Epithelial cell of proximal tubule (primary cell): ENCODE measurements at regions not wholly inside any gene's neighbourhood (a gene's known extent, or its start where the extent isn't known, plus 50 kb on each side); places are given as distances from the start of the nearest gene placed in this dataset.

Source experiments
- DNase-seq: peaks from one replicate; pipeline ENCODE4 v3.0.0-alpha.2; 2011; ENCODE audit warnings: low read depth
- H3K4me3 ChIP-seq: 2 replicates; pipeline ENCODE4 v1.5.1; 2011; ENCODE audit warnings: low read depth, mild to moderate bottlenecking, low read length
- CTCF ChIP-seq: conservative IDR thresholded peaks from 2 replicates; pipeline ENCODE4 v1.5.1; 2012; ENCODE audit warnings: low read depth, mild to moderate bottlenecking, low read length

- no peak for TF ChIP-seq CTCF
- no peak for DNase-seq
- no peak overlapping the region for H3K4me3 ChIP-seq
These were observed 129.6 kb downstream of the SNAPC1 start for GRCh38 chr14:61891810-61892209.

DNA sequence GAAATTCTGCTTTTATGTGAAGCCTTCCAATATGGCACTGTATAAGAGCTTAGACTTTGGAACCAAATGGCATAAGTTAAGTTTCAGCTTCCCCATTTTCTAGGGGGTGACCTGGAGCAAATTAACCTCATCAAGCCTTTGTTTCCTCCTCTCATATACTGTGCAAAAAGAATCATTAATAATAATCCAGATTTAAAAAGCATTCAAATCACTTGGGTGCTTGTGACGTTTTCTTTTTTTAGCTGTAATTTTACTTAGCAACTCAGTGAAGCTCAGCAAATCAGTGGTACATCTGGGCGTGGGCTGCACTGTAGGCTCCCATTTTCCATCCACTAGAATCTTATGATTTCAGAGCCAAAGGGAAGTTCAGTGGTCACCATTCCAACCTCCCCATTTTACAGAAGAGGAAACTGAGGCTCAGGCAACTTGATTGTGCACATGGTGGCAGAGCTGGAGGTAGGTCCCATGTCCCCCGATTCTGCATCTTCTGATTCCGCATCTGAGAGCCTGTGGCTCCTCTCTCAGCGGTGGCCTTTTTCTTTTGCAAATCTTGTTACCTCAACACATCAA, 131.2 kb downstream of the SNAPC1 start:
- no peak for TF ChIP-seq CTCF
- H3K4me3 ChIP-seq: no peak overlapping the region
- DNase-seq: no peak

DNA sequence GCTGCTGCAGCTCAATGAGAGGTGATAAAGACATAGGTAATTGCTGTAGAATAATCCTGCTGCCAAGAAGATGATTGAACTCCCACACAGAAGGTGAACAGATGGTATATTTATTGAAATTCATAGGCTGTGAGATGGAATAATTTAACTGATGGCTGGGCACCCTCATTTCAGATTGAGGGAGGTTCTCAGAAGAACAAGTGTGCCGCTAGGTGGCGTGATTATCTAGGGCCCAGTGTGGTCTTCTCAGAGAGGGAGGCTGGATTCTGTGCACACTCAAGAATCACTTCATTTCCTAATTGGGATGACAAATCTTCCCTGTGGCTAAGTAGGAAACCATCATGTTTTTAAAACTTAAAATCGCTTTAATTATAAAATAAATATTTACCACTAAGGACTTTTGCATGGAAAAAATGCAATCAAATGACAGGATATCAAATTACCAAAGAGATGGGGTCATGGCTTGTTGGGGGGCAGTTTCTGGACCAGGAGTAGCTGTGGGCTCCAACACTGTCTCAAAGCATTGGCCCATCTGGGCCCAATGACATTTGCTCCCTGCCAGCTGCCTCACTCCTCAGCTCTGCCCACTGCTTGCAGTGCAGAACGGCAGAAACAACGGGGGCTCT, 132.3 kb downstream of the SNAPC1 start:
- peak; percentile 88 for TF ChIP-seq CTCF
- DNase-seq: peak; percentile 12
- no peak overlapping the region for H3K4me3 ChIP-seq

DNA sequence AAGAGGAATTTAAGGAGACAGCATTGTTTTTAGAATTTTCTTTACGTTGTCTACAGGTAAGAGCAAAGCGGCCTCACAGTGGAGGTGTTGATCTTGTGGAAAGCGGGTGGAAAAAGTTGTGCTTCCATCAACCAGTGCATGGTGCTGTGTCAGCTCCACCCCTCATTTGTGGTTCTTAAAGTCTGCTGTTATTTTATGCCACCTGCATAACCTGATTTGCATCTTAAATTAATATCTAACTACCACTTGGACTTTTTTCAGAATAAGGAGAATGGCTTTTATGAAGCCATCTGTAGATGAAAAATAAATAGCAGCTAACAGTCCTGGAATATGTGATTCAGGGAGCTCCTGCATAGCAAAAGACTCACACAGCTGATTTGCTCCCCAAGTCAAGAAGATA, 135.1 kb downstream of the SNAPC1 start:
- no peak for DNase-seq
- H3K4me3 ChIP-seq: no peak overlapping the region
- no peak for TF ChIP-seq CTCF

GRCh38 chr14:61898568-61898967, 136.3 kb downstream of the SNAPC1 start:
- H3K4me3 ChIP-seq: no peak overlapping the region
- TF ChIP-seq CTCF: no peak
- no peak for DNase-seq

GRCh38 chr14:61899497-61899896, 137.3 kb downstream of the SNAPC1 start:
- DNase-seq: no peak
- TF ChIP-seq CTCF: no peak
- H3K4me3 ChIP-seq: no peak overlapping the region

- TF ChIP-seq CTCF: no peak
- no peak overlapping the region for H3K4me3 ChIP-seq
- no peak for DNase-seq
These were observed 142.7 kb downstream of the SNAPC1 start for GRCh38 chr14:61904946-61905345.
